ENCODE measurements at regions not wholly inside any gene's neighbourhood (a gene's known extent, or its start where the extent isn't known, plus 50 kb on each side); places are given as distances from the start of the nearest gene placed in this dataset.

- TF ChIP-seq POLR2A (IDR thresholded peaks at IDR 0.05) (no peak), CTCF (IDR thresholded peaks at IDR 0.05) (no peak)
These were observed 216.0 kb upstream of the PTGFR start for GRCh38 chr1:78274814-78275213.
